ENCODE measurements at regions not wholly inside any gene's neighbourhood (a gene's known extent, or its start where the extent isn't known, plus 50 kb on each side); places are given as distances from the start of the nearest gene placed in this dataset.

- Mint-ChIP-seq H3K27ac (no peak overlapping the region), H3K4me1 (ENCODE audit: low read depth) (no peaks in the 10 kb centered on the region), H3K27me3 (ENCODE audit: low read depth) (peaks cover 3% of the 10 kb centered on the region), H3K36me3 (ENCODE audit: low read depth) (no peaks in the 10 kb centered on the region), H3K9me3 (no peaks in the 10 kb centered on the region), H3K4me3 (no peak overlapping the region)
- no peak for DNase-seq
- CTCF ChIA-PET, result no interaction called here
- intact Hi-C loops (cut with micrococcal nuclease), result no loop called here
Measured at GRCh38 chr9:134509817-134510216, 131.8 kb upstream of the COL5A1 start.

GRCh38 chr9:134514503-134514902 lies 127.1 kb upstream of the COL5A1 start:
- peaks cover 2% of the 10 kb centered on the region for H3K27me3 Mint-ChIP-seq (ENCODE audit: low read depth)
- no peaks in the 10 kb centered on the region for H3K4me1 Mint-ChIP-seq (ENCODE audit: low read depth)
- H3K36me3 Mint-ChIP-seq (ENCODE audit: low read depth), result no peaks in the 10 kb centered on the region
- CTCF ChIA-PET, result no interaction called here
- intact Hi-C loops (cut with micrococcal nuclease), result no loop called here
- no peak overlapping the region for H3K27ac Mint-ChIP-seq
- DNase-seq, result no peak
- H3K4me3 Mint-ChIP-seq, result no peak overlapping the region
- H3K9me3 Mint-ChIP-seq, result no peaks in the 10 kb centered on the region

- H3K27ac Mint-ChIP-seq, result no peak overlapping the region
- CTCF ChIA-PET, result no interaction called here
Measured at GRCh38 chr9:134515026-134515821, 126.4 kb upstream of the COL5A1 start.

GRCh38 chr9:134516464-134516863 lies 125.1 kb upstream of the COL5A1 start:
- H3K27me3 Mint-ChIP-seq (ENCODE audit: low read depth), result peaks cover 2% of the 10 kb centered on the region

More at GRCh38 chr9:134515026-134515821, 126.4 kb upstream of the COL5A1 start:
- Mint-ChIP-seq H3K4me3 (no peak overlapping the region), H3K36me3 (ENCODE audit: low read depth) (no peaks in the 10 kb centered on the region), H3K27me3 (ENCODE audit: low read depth) (peaks cover 2% of the 10 kb centered on the region), H3K4me1 (ENCODE audit: low read depth) (no peaks in the 10 kb centered on the region), H3K9me3 (no peaks in the 10 kb centered on the region)
- DNase-seq, result no peak
- intact Hi-C loops (cut with micrococcal nuclease), result no loop called here

GRCh38 chr9:134517069-134517680 lies 124.4 kb upstream of the COL5A1 start:
- H3K27me3 Mint-ChIP-seq (ENCODE audit: low read depth), result peaks cover 2% of the 10 kb centered on the region
- no peak overlapping the region for H3K27ac Mint-ChIP-seq
- no peak for DNase-seq
- CTCF ChIA-PET, result no interaction called here
- intact Hi-C loops (cut with micrococcal nuclease), result no loop called here
- no peaks in the 10 kb centered on the region for H3K4me1 Mint-ChIP-seq (ENCODE audit: low read depth)
- H3K36me3 Mint-ChIP-seq (ENCODE audit: low read depth), result no peaks in the 10 kb centered on the region
- no peak overlapping the region for H3K4me3 Mint-ChIP-seq
- H3K9me3 Mint-ChIP-seq, result no peaks in the 10 kb centered on the region

More at GRCh38 chr9:134516464-134516863, 125.1 kb upstream of the COL5A1 start:
- H3K4me1 Mint-ChIP-seq (ENCODE audit: low read depth), result no peaks in the 10 kb centered on the region
- no peak for DNase-seq
- no peaks in the 10 kb centered on the region for H3K9me3 Mint-ChIP-seq
- no peak overlapping the region for H3K27ac Mint-ChIP-seq
- CTCF ChIA-PET, result no interaction called here
- intact Hi-C loops (cut with micrococcal nuclease), result no loop called here
- no peak overlapping the region for H3K4me3 Mint-ChIP-seq
- H3K36me3 Mint-ChIP-seq (ENCODE audit: low read depth), result no peaks in the 10 kb centered on the region

- intact Hi-C loops (cut with micrococcal nuclease), result no loop called here
- CTCF ChIA-PET, result interaction anchor here (1.1 kb wide), 1 partner anchor 69 kb away, joined by 3 read pairs; no protein-coding TSS in a partner anchor
- H3K4me1 Mint-ChIP-seq (ENCODE audit: low read depth), result no peaks in the 10 kb centered on the region
- no peak overlapping the region for H3K4me3 Mint-ChIP-seq
- DNase-seq, result no peak
- no peak overlapping the region for H3K27ac Mint-ChIP-seq
- H3K36me3 Mint-ChIP-seq (ENCODE audit: low read depth), result no peaks in the 10 kb centered on the region
- H3K9me3 Mint-ChIP-seq, result no peaks in the 10 kb centered on the region
- H3K27me3 Mint-ChIP-seq (ENCODE audit: low read depth), result peaks cover 2% of the 10 kb centered on the region
Measured at GRCh38 chr9:134518004-134518606, 123.5 kb upstream of the COL5A1 start.

- no peaks in the 10 kb centered on the region for H3K36me3 Mint-ChIP-seq (ENCODE audit: low read depth)
- DNase-seq, result no peak
- intact Hi-C loops (cut with micrococcal nuclease), result no loop called here
- H3K4me1 Mint-ChIP-seq (ENCODE audit: low read depth), result no peaks in the 10 kb centered on the region
- no peaks in the 10 kb centered on the region for H3K27me3 Mint-ChIP-seq (ENCODE audit: low read depth)
- CTCF ChIA-PET, result no interaction called here
- H3K27ac Mint-ChIP-seq, result no peak overlapping the region
- H3K9me3 Mint-ChIP-seq, result no peaks in the 10 kb centered on the region
- H3K4me3 Mint-ChIP-seq, result no peak overlapping the region
Measured at GRCh38 chr9:134519375-134520070, 122.1 kb upstream of the COL5A1 start.

GRCh38 chr9:134521817-134522501 lies 119.6 kb upstream of the COL5A1 start:
- H3K27ac Mint-ChIP-seq, result no peak overlapping the region
- H3K9me3 Mint-ChIP-seq, result no peaks in the 10 kb centered on the region
- H3K36me3 Mint-ChIP-seq (ENCODE audit: low read depth), result no peaks in the 10 kb centered on the region
- intact Hi-C loops (cut with micrococcal nuclease), result no loop called here
- CTCF ChIA-PET, result no interaction called here
- DNase-seq, result no peak
- no peak overlapping the region for H3K4me3 Mint-ChIP-seq
- no peaks in the 10 kb centered on the region for H3K4me1 Mint-ChIP-seq (ENCODE audit: low read depth)
- H3K27me3 Mint-ChIP-seq (ENCODE audit: low read depth), result peaks cover under 1% of the 10 kb centered on the region

- H3K27me3 Mint-ChIP-seq (ENCODE audit: low read depth), result peaks cover 3% of the 10 kb centered on the region
- CTCF ChIA-PET, result no interaction called here
- DNase-seq, result no peak
- intact Hi-C loops (cut with micrococcal nuclease), result no loop called here
- no peaks in the 10 kb centered on the region for H3K4me1 Mint-ChIP-seq (ENCODE audit: low read depth)
- no peaks in the 10 kb centered on the region for H3K36me3 Mint-ChIP-seq (ENCODE audit: low read depth)
- no peak overlapping the region for H3K27ac Mint-ChIP-seq
- H3K9me3 Mint-ChIP-seq, result no peaks in the 10 kb centered on the region
- no peak overlapping the region for H3K4me3 Mint-ChIP-seq
Measured at GRCh38 chr9:134522502-134522848, 119.1 kb upstream of the COL5A1 start.

GRCh38 chr9:134522976-134523375 lies 118.6 kb upstream of the COL5A1 start:
- H3K4me3 Mint-ChIP-seq, result no peak overlapping the region
- no peak for DNase-seq
- H3K27ac Mint-ChIP-seq, result no peak overlapping the region
- no peaks in the 10 kb centered on the region for H3K36me3 Mint-ChIP-seq (ENCODE audit: low read depth)
- H3K4me1 Mint-ChIP-seq (ENCODE audit: low read depth), result no peaks in the 10 kb centered on the region
- H3K27me3 Mint-ChIP-seq (ENCODE audit: low read depth), result peaks cover 3% of the 10 kb centered on the region
- CTCF ChIA-PET, result no interaction called here
- H3K9me3 Mint-ChIP-seq, result no peaks in the 10 kb centered on the region
- intact Hi-C loops (cut with micrococcal nuclease), result no loop called here

- CTCF ChIA-PET, result no interaction called here
- no peak for DNase-seq
- peaks cover 3% of the 10 kb centered on the region for H3K27me3 Mint-ChIP-seq (ENCODE audit: low read depth)
- H3K9me3 Mint-ChIP-seq, result peaks cover 5% of the 10 kb centered on the region
- no peaks in the 10 kb centered on the region for H3K4me1 Mint-ChIP-seq (ENCODE audit: low read depth)
- intact Hi-C loops (cut with micrococcal nuclease), result no loop called here
- no peak overlapping the region for H3K4me3 Mint-ChIP-seq
- H3K36me3 Mint-ChIP-seq (ENCODE audit: low read depth), result no peaks in the 10 kb centered on the region
- no peak overlapping the region for H3K27ac Mint-ChIP-seq
Measured at GRCh38 chr9:134525070-134525815, 116.4 kb upstream of the COL5A1 start.
